ENCODE measurements at regions not wholly inside any gene's neighbourhood (a gene's known extent, or its start where the extent isn't known, plus 50 kb on each side); places are given as distances from the start of the nearest gene placed in this dataset.

DNA sequence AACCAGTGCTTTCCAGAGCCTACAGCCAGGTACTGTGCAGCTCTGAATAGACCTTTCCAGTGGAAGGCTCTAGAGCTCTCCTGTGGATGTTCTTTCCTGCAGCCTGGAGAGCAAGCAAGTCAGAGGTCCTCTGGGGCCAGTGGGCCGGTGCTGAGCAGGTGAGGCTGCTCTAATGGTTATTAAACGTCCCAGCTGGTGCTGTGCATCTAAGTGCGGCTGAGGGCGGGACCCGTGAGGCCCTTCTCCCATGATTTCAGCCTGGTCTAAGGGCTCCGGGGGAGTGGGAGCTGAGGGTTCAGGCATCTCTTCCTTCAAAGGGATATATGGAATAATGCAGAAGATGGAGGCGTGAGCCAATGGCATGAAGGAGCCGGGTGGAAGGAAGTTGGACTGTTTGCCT lies 83.7 kb upstream of the SDK2 start:
- H3K4me3 Mint-ChIP-seq: no peak overlapping the region
- H3K4me1 Mint-ChIP-seq: peaks cover 3% of the 10 kb centered on the region
- CTCF ChIA-PET: interaction anchor here (0.6 kb wide), 1 partner anchor 335 kb away, joined by 4 read pairs; no protein-coding TSS in a partner anchor
- POLR2A ChIA-PET: no interaction called here
- H3K27me3 Mint-ChIP-seq: peaks cover 5% of the 10 kb centered on the region
- DNase-seq: no peak
- peaks cover 14% of the 10 kb centered on the region for H3K9me3 Mint-ChIP-seq
- no peak overlapping the region for H3K27ac Mint-ChIP-seq
- H3K36me3 Mint-ChIP-seq (ENCODE audit: low read depth): no peaks in the 10 kb centered on the region

DNA sequence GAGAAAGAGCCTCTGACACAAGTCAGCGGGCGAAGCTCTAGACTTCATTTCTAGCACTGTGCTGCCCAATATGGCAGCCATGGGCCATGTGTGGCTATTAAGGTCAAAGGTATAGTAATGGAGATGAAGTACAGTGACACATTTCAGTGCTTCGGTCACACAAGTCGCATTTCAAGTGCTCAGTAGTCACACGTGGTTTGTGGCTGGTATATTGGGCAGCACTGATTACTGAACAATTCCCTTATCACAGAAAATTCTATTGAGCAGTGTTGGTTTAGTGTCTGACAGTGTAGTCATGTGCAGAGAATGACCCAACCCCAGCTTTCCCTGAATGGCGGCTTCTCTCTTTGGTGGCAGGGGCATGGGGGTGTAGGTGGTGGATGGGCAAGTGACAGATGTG lies 84.9 kb upstream of the SDK2 start:
- DNase-seq: no peak
- Mint-ChIP-seq H3K27me3 (peaks cover 8% of the 10 kb centered on the region), H3K4me1 (no peaks in the 10 kb centered on the region), H3K36me3 (ENCODE audit: low read depth) (no peaks in the 10 kb centered on the region), H3K4me3 (no peak overlapping the region), H3K27ac (no peak overlapping the region), H3K9me3 (peaks cover 17% of the 10 kb centered on the region)
- ChIA-PET CTCF (interaction anchor here (1.2 kb wide), 1 partner anchor 19 kb away, joined by 3 read pairs; no protein-coding TSS in a partner anchor), POLR2A (no interaction called here)

GRCh38 chr17:73731733-73732132 lies 87.5 kb upstream of the SDK2 start:
- Mint-ChIP-seq H3K4me1 (no peaks in the 10 kb centered on the region), H3K36me3 (ENCODE audit: low read depth) (no peaks in the 10 kb centered on the region), H3K9me3 (peaks cover 17% of the 10 kb centered on the region), H3K27me3 (peaks cover 8% of the 10 kb centered on the region), H3K27ac (no peak overlapping the region), H3K4me3 (no peak overlapping the region)
- CTCF ChIA-PET: no interaction called here
- POLR2A ChIA-PET: no interaction called here
- no peak for DNase-seq

GRCh38 chr17:73733517-73733916 lies 89.3 kb upstream of the SDK2 start:
- CTCF ChIA-PET: no interaction called here
- no peak for DNase-seq
- Mint-ChIP-seq H3K36me3 (ENCODE audit: low read depth) (no peaks in the 10 kb centered on the region), H3K9me3 (peaks cover 17% of the 10 kb centered on the region), H3K4me1 (no peaks in the 10 kb centered on the region), H3K4me3 (no peak overlapping the region), H3K27ac (no peak overlapping the region), H3K27me3 (peaks cover 8% of the 10 kb centered on the region)
- POLR2A ChIA-PET: no interaction called here

DNA sequence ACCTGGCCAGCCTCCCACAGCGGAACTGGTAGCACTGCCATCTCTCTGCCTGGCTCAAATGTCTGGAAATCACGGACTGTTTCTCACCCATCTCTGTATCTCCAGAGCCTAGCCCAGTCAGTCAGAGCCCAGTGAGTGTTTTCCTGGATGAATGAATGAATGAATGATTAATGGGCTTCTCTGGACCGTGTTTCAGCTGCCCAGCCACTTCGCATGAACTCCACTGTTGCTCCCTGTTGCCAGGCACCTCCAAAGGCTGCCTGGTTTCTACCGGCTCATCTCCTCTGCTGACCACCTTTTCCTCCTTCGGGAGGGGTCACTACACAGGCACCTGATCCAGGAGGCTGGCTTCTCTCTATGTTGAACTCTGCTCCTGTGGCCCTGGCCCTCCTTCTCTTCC lies 91.0 kb upstream of the SDK2 start:
- peaks cover 5% of the 10 kb centered on the region for H3K27me3 Mint-ChIP-seq
- no peak overlapping the region for H3K27ac Mint-ChIP-seq
- ChIA-PET CTCF (no interaction called here), POLR2A (no interaction called here)
- H3K4me1 Mint-ChIP-seq: no peaks in the 10 kb centered on the region
- no peak overlapping the region for H3K4me3 Mint-ChIP-seq
- no peaks in the 10 kb centered on the region for H3K36me3 Mint-ChIP-seq (ENCODE audit: low read depth)
- no peak for DNase-seq
- H3K9me3 Mint-ChIP-seq: peaks cover 13% of the 10 kb centered on the region

DNA sequence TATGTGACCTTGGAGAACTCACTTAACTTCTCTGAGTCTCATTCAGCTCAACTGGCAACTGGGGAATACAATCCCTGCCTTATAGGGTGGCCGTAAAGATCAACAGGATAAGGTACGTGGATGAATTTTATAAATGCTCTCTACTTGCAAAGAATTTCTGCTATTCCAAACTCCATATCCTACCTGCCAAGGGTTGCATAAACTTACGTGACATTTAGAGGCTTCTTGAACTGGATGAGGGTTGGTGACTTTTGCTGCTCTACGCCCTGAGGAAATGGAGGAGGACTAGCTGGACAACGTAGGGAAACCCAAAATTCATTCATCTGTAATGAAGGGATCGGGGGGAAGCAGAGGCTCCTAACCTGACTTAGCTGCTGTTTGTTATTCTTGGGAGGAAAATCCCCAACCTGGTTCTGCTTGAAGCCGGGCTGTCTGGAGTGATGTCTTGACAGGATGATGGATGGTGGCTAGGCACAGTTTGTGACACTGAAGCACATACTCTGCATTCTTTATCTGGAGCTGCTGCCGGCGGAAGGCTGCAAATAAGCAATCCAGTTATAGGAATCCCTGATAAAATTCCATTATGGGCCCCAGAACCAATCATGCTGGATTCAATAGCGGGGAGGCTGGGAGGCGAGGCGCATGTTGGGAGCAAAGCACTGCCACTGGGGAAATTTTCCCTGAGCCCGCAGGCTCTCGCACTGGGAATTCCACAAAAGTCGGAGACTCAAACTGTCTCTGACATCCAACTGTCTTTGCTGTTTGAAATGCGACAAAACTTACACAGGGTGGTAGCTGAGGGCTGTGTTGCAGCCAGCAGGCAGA lies 94.7 kb upstream of the SDK2 start:
- H3K27ac Mint-ChIP-seq: no peak overlapping the region

GRCh38 chr17:73740370-73740769 lies 96.1 kb upstream of the SDK2 start:
- Mint-ChIP-seq H3K27ac (no peak overlapping the region), H3K9me3 (no peaks in the 10 kb centered on the region), H3K27me3 (peaks cover 1% of the 10 kb centered on the region), H3K4me1 (no peaks in the 10 kb centered on the region), H3K36me3 (ENCODE audit: low read depth) (no peaks in the 10 kb centered on the region), H3K4me3 (no peak overlapping the region)
- no peak for DNase-seq
- ChIA-PET CTCF (no interaction called here), POLR2A (no interaction called here)

More for the DNA sequence above, 94.7 kb upstream of the SDK2 start:
- Mint-ChIP-seq H3K36me3 (ENCODE audit: low read depth) (no peaks in the 10 kb centered on the region), H3K27me3 (no peaks in the 10 kb centered on the region), H3K4me3 (no peak overlapping the region), H3K4me1 (no peaks in the 10 kb centered on the region), H3K9me3 (no peaks in the 10 kb centered on the region)
- ChIA-PET CTCF (no interaction called here), POLR2A (no interaction called here)
- DNase-seq: no peak

DNA sequence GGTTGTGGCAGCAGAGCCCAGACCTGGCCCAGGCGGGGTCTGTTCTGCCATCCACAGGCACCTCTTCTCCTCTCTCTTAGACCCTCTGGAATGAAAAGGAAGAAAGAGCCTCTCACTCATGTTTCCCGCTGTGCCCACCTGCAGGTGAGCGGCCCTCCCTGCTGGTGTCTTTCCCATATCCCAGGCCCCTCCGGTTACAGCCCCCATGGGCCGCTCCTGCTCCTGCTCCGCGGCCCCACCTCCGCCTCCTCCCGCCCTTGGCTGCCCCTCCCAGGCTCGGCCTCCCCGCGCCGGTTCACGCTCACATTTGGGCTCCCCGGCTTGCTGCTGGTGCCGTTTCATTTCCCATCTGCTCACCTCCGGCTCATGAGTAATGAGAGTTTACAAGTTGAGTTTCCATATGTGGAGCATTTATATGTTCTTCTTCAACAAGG lies 98.7 kb upstream of the SDK2 start:
- no peak for DNase-seq
- ChIA-PET POLR2A (no interaction called here), CTCF (no interaction called here)
- H3K4me3 Mint-ChIP-seq: no peak overlapping the region
- no peak overlapping the region for H3K27ac Mint-ChIP-seq
- H3K36me3 Mint-ChIP-seq (ENCODE audit: low read depth): no peaks in the 10 kb centered on the region
- no peaks in the 10 kb centered on the region for H3K4me1 Mint-ChIP-seq
- no peaks in the 10 kb centered on the region for H3K9me3 Mint-ChIP-seq
- H3K27me3 Mint-ChIP-seq: peaks cover 1% of the 10 kb centered on the region

- peaks cover 1% of the 10 kb centered on the region for H3K27me3 Mint-ChIP-seq
- no peak overlapping the region for H3K27ac Mint-ChIP-seq
- ChIA-PET POLR2A (no interaction called here), CTCF (no interaction called here)
- H3K9me3 Mint-ChIP-seq: no peaks in the 10 kb centered on the region
- H3K36me3 Mint-ChIP-seq (ENCODE audit: low read depth): no peaks in the 10 kb centered on the region
- no peak for DNase-seq
- no peaks in the 10 kb centered on the region for H3K4me1 Mint-ChIP-seq
- no peak overlapping the region for H3K4me3 Mint-ChIP-seq
Measured at GRCh38 chr17:73743518-73744201, 99.4 kb upstream of the SDK2 start.

DNA sequence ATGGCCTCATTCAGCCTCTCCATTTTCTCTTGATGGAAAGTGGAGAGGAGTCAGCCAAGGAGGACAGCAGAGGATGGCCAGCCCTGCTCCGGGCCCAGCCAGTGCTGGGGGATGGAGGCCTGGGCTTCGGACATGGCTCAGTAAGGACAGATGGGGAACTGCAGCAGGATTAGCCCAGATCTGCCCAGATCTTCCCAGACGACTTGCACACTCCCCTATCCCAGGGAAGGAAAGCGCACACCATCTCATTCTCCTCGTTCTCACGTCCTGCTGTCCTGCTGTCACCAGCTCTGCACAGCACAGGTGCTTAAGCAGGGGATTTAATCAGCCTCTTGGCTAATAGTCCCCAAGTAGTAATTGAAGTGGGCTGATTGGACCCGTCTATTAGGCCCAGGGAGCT lies 100.2 kb upstream of the SDK2 start:
- peaks cover 1% of the 10 kb centered on the region for H3K27me3 Mint-ChIP-seq
- DNase-seq: no peak
- POLR2A ChIA-PET: no interaction called here

DNA sequence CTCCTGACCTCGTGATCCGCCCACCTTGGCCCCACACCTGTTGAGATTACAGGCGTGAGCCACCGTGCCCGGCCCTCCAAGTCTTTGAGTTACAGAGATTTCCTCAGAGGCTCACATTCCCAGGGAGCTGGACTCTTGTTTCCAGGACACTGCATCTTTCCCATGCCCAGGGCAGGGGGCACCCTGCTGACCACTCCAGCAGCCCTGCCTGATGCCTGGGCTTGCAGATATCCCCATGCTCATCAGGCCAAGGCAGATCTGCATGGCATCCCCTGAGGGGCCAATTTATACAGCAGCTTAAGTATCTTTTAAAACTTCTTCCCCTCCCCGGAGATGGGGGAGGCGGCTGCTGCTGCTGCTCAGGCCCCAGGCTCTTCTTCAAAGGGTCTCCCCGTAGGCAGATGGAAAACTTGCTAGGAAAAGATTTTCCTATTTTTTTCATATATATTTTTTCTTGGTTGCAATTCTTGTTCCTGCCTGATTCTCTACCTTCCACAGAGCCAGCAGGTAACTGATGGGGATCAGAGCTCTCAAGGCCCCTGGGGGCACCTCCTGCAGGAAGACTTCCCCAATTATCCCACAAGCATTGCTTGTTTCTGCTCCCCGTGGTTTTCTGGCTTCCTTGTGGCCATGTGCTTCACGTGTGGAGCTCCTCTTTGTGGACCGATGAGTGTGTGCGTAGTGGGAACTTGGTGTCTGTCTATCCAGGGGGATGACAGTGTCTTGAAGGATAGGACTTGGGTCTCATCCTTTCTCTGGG lies 102.2 kb upstream of the SDK2 start:
- POLR2A ChIA-PET: no interaction called here

More for the DNA sequence above, 100.2 kb upstream of the SDK2 start:
- no peaks in the 10 kb centered on the region for H3K4me1 Mint-ChIP-seq
- H3K4me3 Mint-ChIP-seq: no peak overlapping the region
- no peaks in the 10 kb centered on the region for H3K9me3 Mint-ChIP-seq
- H3K36me3 Mint-ChIP-seq (ENCODE audit: low read depth): no peaks in the 10 kb centered on the region
- CTCF ChIA-PET: interaction anchor here (0.5 kb wide), 1 partner anchor 323 kb away, joined by 3 read pairs; no protein-coding TSS in a partner anchor
- no peak overlapping the region for H3K27ac Mint-ChIP-seq

GRCh38 chr17:73747221-73748002 lies 103.2 kb upstream of the SDK2 start:
- ChIA-PET CTCF (no interaction called here), POLR2A (no interaction called here)
- no peak for DNase-seq
- H3K9me3 Mint-ChIP-seq: no peaks in the 10 kb centered on the region
- no peaks in the 10 kb centered on the region for H3K36me3 Mint-ChIP-seq (ENCODE audit: low read depth)
- no peak overlapping the region for H3K27ac Mint-ChIP-seq
- H3K4me3 Mint-ChIP-seq: no peak overlapping the region
- H3K4me1 Mint-ChIP-seq: no peaks in the 10 kb centered on the region
- H3K27me3 Mint-ChIP-seq: peaks cover 1% of the 10 kb centered on the region

More for the DNA sequence above, 102.2 kb upstream of the SDK2 start:
- CTCF ChIA-PET: no interaction called here
- Mint-ChIP-seq H3K9me3 (no peaks in the 10 kb centered on the region), H3K27me3 (peaks cover 1% of the 10 kb centered on the region), H3K36me3 (ENCODE audit: low read depth) (no peaks in the 10 kb centered on the region), H3K4me1 (no peaks in the 10 kb centered on the region), H3K4me3 (no peak overlapping the region), H3K27ac (no peak overlapping the region)
- no peak for DNase-seq

DNA sequence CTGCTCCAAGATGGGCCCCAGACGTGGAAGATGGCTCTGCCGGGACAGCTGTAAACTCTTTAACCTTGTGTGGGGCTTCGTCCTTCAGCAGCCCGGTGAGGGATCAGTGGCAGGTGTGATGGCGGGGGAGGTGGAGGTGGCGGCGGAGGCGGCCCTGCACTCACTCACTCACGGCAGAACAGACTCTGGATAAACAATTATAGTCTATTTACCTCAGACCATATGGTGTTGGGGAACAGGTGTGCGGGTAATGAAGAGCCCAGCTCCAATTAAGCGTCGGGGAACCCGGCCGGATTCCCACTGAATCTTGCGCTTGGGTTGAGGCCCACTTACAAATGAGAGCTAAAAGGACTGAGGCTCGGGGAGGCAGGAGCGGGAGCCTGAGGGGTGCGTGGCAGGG lies 104.3 kb upstream of the SDK2 start:
- ChIA-PET CTCF (no interaction called here), POLR2A (no interaction called here)
- Mint-ChIP-seq H3K4me3 (no peak overlapping the region), H3K27me3 (peaks cover 1% of the 10 kb centered on the region), H3K27ac (no peak overlapping the region), H3K36me3 (ENCODE audit: low read depth) (no peaks in the 10 kb centered on the region), H3K4me1 (no peaks in the 10 kb centered on the region), H3K9me3 (no peaks in the 10 kb centered on the region)
- no peak for DNase-seq
